Neural progenitor cell (in vitro differentiated cells): ENCODE measurements at regions not wholly inside any gene's neighbourhood (a gene's known extent, or its start where the extent isn't known, plus 50 kb on each side); places are given as distances from the start of the nearest gene placed in this dataset.

Source experiments
- DNase-seq: peaks from one replicate; pipeline ENCODE4 v3.0.0-alpha.2; 2016; ENCODE audit warnings: low spot score
- H2AFZ ChIP-seq: fragments of 200-600 bp; sonication (generic); replicated peaks from 2 replicates; pipeline ENCODE4 v1.6.1; 2016; ENCODE audit warnings: antibody characterized with exemption
- H3F3A ChIP-seq: fragments of 200-600 bp; sonication (generic); 2 replicates; pipeline ENCODE4 v1.6.1; 2016; ENCODE audit warnings: antibody characterized with exemption, low read depth
- H3K27ac ChIP-seq: fragments of 200-600 bp; sonication (generic); 2 replicates; pipeline ENCODE4 v1.5.1; 2016; ENCODE audit warnings: mild to moderate bottlenecking
- H3K27me3 ChIP-seq: fragments of 200-600 bp; sonication (generic); 2 replicates; pipeline ENCODE4 v1.6.1; 2016; ENCODE audit warnings: mild to moderate bottlenecking, moderate library complexity
- H3K36me3 ChIP-seq: fragments of 200-600 bp; sonication (generic); 2 replicates; pipeline ENCODE4 v1.5.1; 2016
- H3K4me1 ChIP-seq: fragments of 200-600 bp; sonication (generic); 2 replicates; pipeline ENCODE4 v1.6.1; 2016; ENCODE audit warnings: mixed run types
- H3K4me2 ChIP-seq: fragments of 200-600 bp; sonication (generic); 2 replicates; pipeline ENCODE4 v1.6.1; 2016
- H3K4me3 ChIP-seq: fragments of 200-600 bp; sonication (generic); 2 replicates; pipeline ENCODE4 v1.5.1; 2016
- H3K79me2 ChIP-seq: fragments of 200-600 bp; sonication (generic); 2 replicates; pipeline ENCODE4 v1.6.1; 2016; ENCODE audit warnings: low read depth
- H3K9ac ChIP-seq: fragments of 200-600 bp; sonication (generic); 2 replicates; pipeline ENCODE4 v1.6.1; 2016
- H3K9me3 ChIP-seq: fragments of 200-600 bp; sonication (generic); 2 replicates; pipeline ENCODE4 v1.5.1; 2016; ENCODE audit warnings: low read depth
- H4K20me1 ChIP-seq: fragments of 200-600 bp; sonication (generic); 2 replicates; pipeline ENCODE4 v1.6.1; 2016; ENCODE audit warnings: low read depth
- H3K27ac Mint-ChIP-seq: 3 replicates; pipeline ENCODE4 v1.8.0; 2021; ENCODE audit warnings: mixed read lengths
- H3K27me3 Mint-ChIP-seq: 2 replicates; pipeline ENCODE4 v1.8.0; 2022; ENCODE audit warnings: low read depth, mild to moderate bottlenecking, inconsistent platforms, moderate library complexity, mixed read lengths; ENCODE audit not compliant: insufficient read depth
- H3K36me3 Mint-ChIP-seq: 3 replicates; pipeline ENCODE4 v1.8.0; 2021; ENCODE audit warnings: mixed read lengths
- H3K4me1 Mint-ChIP-seq: 3 replicates; pipeline ENCODE4 v1.8.0; 2021; ENCODE audit warnings: mixed read lengths
- H3K4me3 Mint-ChIP-seq: 3 replicates; pipeline ENCODE4 v1.8.0; 2021; ENCODE audit warnings: mild to moderate bottlenecking, moderate library complexity, mixed read lengths
- H3K9me3 Mint-ChIP-seq: 3 replicates; pipeline ENCODE4 v1.8.0; 2020; ENCODE audit warnings: mixed read lengths
- EZH2 ChIP-seq: fragments of 200-600 bp; sonication (generic); IDR thresholded peaks from 2 replicates; pipeline ENCODE4 v1.6.1; 2017; ENCODE audit warnings: antibody characterized with exemption, mild to moderate bottlenecking, moderate library complexity
- EZH2phosphoT487 ChIP-seq: fragments of 200-600 bp; sonication (generic); IDR thresholded peaks from 2 replicates; pipeline ENCODE4 v1.6.1; 2017; ENCODE audit warnings: antibody characterized with exemption
- TF ChIP-seq, protein P1 (sequence below): fragments of 200-600 bp; sonication (generic); IDR thresholded peaks from 2 replicates; pipeline ENCODE4 v1.5.1; 2017; ENCODE audit warnings: antibody characterized with exemption, mild to moderate bottlenecking

DNA sequence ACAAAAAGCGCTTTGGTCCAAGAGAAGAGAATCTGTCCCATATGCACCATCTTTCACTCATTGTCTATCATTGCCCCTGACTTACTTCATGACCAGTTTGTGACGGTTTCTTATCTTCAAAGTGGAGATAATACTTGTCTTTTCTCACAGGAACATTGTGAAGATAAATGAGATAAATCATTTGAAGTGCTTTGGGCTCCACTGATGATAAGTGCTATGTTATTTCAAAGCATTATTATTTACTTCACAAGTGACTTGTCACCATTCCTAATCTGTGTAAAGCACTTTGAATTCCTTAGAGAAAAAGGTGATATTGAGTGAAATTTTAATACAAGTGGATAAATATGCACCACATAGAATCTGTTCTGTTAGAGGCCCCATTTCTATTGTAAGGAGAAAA lies 731.6 kb upstream of the PTBP2 start:
- Histone ChIP-seq H3K9me3 (no peaks in the 10 kb centered on the region), H3K4me1 (no peaks in the 10 kb centered on the region), H2AFZ (no peak overlapping the region), H4K20me1 (no peaks in the 10 kb centered on the region), H3K36me3 (no peaks in the 10 kb centered on the region), H3K4me2 (no peak overlapping the region), H3K9ac (no peak overlapping the region), H3K27ac (no peak overlapping the region), H3F3A (no peaks in the 10 kb centered on the region), H3K27me3 (no peaks in the 10 kb centered on the region), H3K79me2 (no peaks in the 10 kb centered on the region), H3K4me3 (no peak overlapping the region)
- H3K27me3 Mint-ChIP-seq: no peaks in the 10 kb centered on the region
- no peak overlapping the region for H3K27ac Mint-ChIP-seq
- peaks cover 2% of the 10 kb centered on the region for H3K4me1 Mint-ChIP-seq
- H3K9me3 Mint-ChIP-seq: no peaks in the 10 kb centered on the region
- TF ChIP-seq EZH2 (no peak), EZH2phosphoT487 (no peak)
- TF ChIP-seq, protein P1, sequence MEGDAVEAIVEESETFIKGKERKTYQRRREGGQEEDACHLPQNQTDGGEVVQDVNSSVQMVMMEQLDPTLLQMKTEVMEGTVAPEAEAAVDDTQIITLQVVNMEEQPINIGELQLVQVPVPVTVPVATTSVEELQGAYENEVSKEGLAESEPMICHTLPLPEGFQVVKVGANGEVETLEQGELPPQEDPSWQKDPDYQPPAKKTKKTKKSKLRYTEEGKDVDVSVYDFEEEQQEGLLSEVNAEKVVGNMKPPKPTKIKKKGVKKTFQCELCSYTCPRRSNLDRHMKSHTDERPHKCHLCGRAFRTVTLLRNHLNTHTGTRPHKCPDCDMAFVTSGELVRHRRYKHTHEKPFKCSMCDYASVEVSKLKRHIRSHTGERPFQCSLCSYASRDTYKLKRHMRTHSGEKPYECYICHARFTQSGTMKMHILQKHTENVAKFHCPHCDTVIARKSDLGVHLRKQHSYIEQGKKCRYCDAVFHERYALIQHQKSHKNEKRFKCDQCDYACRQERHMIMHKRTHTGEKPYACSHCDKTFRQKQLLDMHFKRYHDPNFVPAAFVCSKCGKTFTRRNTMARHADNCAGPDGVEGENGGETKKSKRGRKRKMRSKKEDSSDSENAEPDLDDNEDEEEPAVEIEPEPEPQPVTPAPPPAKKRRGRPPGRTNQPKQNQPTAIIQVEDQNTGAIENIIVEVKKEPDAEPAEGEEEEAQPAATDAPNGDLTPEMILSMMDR: no peak
- no peaks in the 10 kb centered on the region for H3K36me3 Mint-ChIP-seq
- no peak overlapping the region for H3K4me3 Mint-ChIP-seq
- DNase-seq: no peak

DNA sequence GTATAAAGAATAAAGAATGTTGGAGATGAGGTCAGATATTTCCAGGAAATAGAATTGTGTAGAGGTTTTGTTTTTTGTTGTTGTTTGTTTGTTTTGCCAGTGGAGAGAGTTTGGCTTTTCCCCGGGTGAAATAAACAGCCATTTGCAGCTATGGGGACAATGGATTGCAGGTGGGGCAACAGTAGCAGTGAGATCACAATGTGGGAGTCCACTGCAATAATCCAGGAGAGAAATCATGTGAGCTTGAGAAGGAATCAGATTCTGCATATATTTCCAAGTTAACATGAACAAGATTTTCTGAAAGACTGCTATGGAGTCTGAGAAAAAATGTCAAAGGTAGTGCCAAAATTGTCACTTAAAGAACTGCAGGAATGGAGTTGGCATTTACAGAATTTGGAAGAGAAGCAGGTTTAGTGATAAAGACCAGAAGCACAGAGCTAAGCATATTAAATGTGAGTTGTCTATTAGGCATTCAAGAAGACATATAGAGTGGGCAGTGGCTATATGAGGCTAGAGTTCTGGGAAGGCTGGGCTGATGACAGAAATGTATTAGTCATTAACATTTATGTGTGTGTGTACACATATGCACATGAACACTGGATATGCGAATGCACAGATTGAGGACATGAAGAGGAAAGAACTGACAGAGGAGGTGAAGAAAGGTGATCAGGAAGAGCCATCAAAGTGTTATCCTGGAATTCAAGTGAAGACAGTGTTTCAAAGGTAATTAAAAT lies 729.6 kb upstream of the PTBP2 start:
- Histone ChIP-seq H3K27ac (no peak overlapping the region), H3K4me3 (no peak overlapping the region), H3K79me2 (no peaks in the 10 kb centered on the region), H3K36me3 (no peaks in the 10 kb centered on the region), H3K27me3 (no peaks in the 10 kb centered on the region), H4K20me1 (no peaks in the 10 kb centered on the region), H3K4me1 (no peaks in the 10 kb centered on the region), H2AFZ (no peak overlapping the region), H3K9ac (no peak overlapping the region), H3K4me2 (no peak overlapping the region), H3F3A (no peaks in the 10 kb centered on the region), H3K9me3 (no peaks in the 10 kb centered on the region)
- Mint-ChIP-seq H3K36me3 (no peaks in the 10 kb centered on the region), H3K27ac (no peak overlapping the region), H3K4me3 (no peak overlapping the region), H3K4me1 (peaks cover 6% of the 10 kb centered on the region), H3K9me3 (no peaks in the 10 kb centered on the region), H3K27me3 (peaks cover 2% of the 10 kb centered on the region)
- no peak for TF ChIP-seq EZH2
- TF ChIP-seq, protein P1: no peak
- no peak for TF ChIP-seq EZH2phosphoT487
- DNase-seq: no peak

GRCh38 chr1:95994643-95995042 lies 726.9 kb upstream of the PTBP2 start:
- H3K27ac ChIP-seq: no peak overlapping the region
- no peaks in the 10 kb centered on the region for H3F3A ChIP-seq
- no peak overlapping the region for H3K4me3 Mint-ChIP-seq
- no peaks in the 10 kb centered on the region for H4K20me1 ChIP-seq
- no peak overlapping the region for H3K27ac Mint-ChIP-seq
- H3K9me3 Mint-ChIP-seq: no peaks in the 10 kb centered on the region
- no peaks in the 10 kb centered on the region for H3K79me2 ChIP-seq
- H3K4me3 ChIP-seq: no peak overlapping the region
- H3K36me3 Mint-ChIP-seq: no peaks in the 10 kb centered on the region
- no peak overlapping the region for H3K4me2 ChIP-seq
- H3K9me3 ChIP-seq: no peaks in the 10 kb centered on the region
- H3K27me3 ChIP-seq: no peaks in the 10 kb centered on the region
- H3K4me1 Mint-ChIP-seq: peaks cover 6% of the 10 kb centered on the region
- H3K4me1 ChIP-seq: no peaks in the 10 kb centered on the region
- no peak for DNase-seq
- no peak overlapping the region for H2AFZ ChIP-seq
- H3K27me3 Mint-ChIP-seq: peaks cover 2% of the 10 kb centered on the region
- TF ChIP-seq, protein P1: no peak
- TF ChIP-seq EZH2phosphoT487: no peak
- TF ChIP-seq EZH2: no peak
- H3K9ac ChIP-seq: no peak overlapping the region
- no peaks in the 10 kb centered on the region for H3K36me3 ChIP-seq
